ENCODE measurements at regions not wholly inside any gene's neighbourhood (a gene's known extent, or its start where the extent isn't known, plus 50 kb on each side); places are given as distances from the start of the nearest gene placed in this dataset.

GRCh38 chr16:73170612-73171038 is 122.7 kb upstream of the ZFHX3 start:
- H3K4me3 ChIP-seq (ENCODE audit: low read length in 3 of 3): peak overlapping the region in 1 of 3 donors; percentile 35
- peaks cover 13 to 21% (median 21%) of the 10 kb centered on the region in 3 donors for H3K4me1 ChIP-seq (ENCODE audit: control insufficient read depth in 3 of 3, insufficient read depth in 3 of 3, low read length in 3 of 3)
- H3K9me3 ChIP-seq (ENCODE audit: control insufficient read depth in 3 of 3, low read length in 3 of 3): no peaks in the 10 kb centered on the region
- no peaks in the 10 kb centered on the region for H3K36me3 ChIP-seq (ENCODE audit: control insufficient read depth in 3 of 3, insufficient read depth in 3 of 3, low read length in 3 of 3)
- no peak overlapping the region for H3K27ac ChIP-seq (ENCODE audit: low read depth, low read length)
- H3K27me3 ChIP-seq (ENCODE audit: control insufficient read depth in 3 of 3, insufficient read depth in 3 of 3, low read length in 3 of 3): no peaks in the 10 kb centered on the region
- no peak overlapping the region for H3K9ac ChIP-seq (ENCODE audit: low read depth in 1 of 3, low read length in 3 of 3)

GRCh38 chr16:73166947-73167550 is 119.1 kb upstream of the ZFHX3 start:
- Histone ChIP-seq H3K27me3 (ENCODE audit: control insufficient read depth in 3 of 3, insufficient read depth in 3 of 3, low read length in 3 of 3) (no peaks in the 10 kb centered on the region), H3K36me3 (ENCODE audit: control insufficient read depth in 3 of 3, insufficient read depth in 3 of 3, low read length in 3 of 3) (no peaks in the 10 kb centered on the region), H3K4me1 (ENCODE audit: control insufficient read depth in 3 of 3, insufficient read depth in 3 of 3, low read length in 3 of 3) (peaks cover 1 to 7% (median 5%) of the 10 kb centered on the region in 3 donors), H3K4me3 (ENCODE audit: low read length in 3 of 3) (peak overlapping the region in 1 of 3 donors; percentile 25), H3K9me3 (ENCODE audit: control insufficient read depth in 3 of 3, low read length in 3 of 3) (no peaks in the 10 kb centered on the region), H3K27ac (ENCODE audit: low read depth, low read length) (peak overlapping the region; percentile 2), H3K9ac (ENCODE audit: low read depth in 1 of 3, low read length in 3 of 3) (no peak overlapping the region)

- no peak overlapping the region for H3K9ac ChIP-seq (ENCODE audit: low read depth in 1 of 3, low read length in 3 of 3)
- H3K36me3 ChIP-seq (ENCODE audit: control insufficient read depth in 3 of 3, insufficient read depth in 3 of 3, low read length in 3 of 3): no peaks in the 10 kb centered on the region
- H3K4me1 ChIP-seq (ENCODE audit: control insufficient read depth in 3 of 3, insufficient read depth in 3 of 3, low read length in 3 of 3): peaks cover 0 to 7% (median 4%) of the 10 kb centered on the region in 3 donors
- H3K27ac ChIP-seq (ENCODE audit: low read depth, low read length): peak overlapping the region; percentile 2
- no peaks in the 10 kb centered on the region for H3K27me3 ChIP-seq (ENCODE audit: control insufficient read depth in 3 of 3, insufficient read depth in 3 of 3, low read length in 3 of 3)
- H3K4me3 ChIP-seq (ENCODE audit: low read length in 3 of 3): peak overlapping the region in 1 of 3 donors; percentile 25
- no peaks in the 10 kb centered on the region for H3K9me3 ChIP-seq (ENCODE audit: control insufficient read depth in 3 of 3, low read length in 3 of 3)
These were observed 118.5 kb upstream of the ZFHX3 start for GRCh38 chr16:73166441-73166851.

- Histone ChIP-seq H3K36me3 (ENCODE audit: control insufficient read depth in 3 of 3, insufficient read depth in 3 of 3, low read length in 3 of 3) (no peaks in the 10 kb centered on the region), H3K9ac (ENCODE audit: low read depth in 1 of 3, low read length in 3 of 3) (no peak overlapping the region), H3K9me3 (ENCODE audit: control insufficient read depth in 3 of 3, low read length in 3 of 3) (no peaks in the 10 kb centered on the region), H3K27ac (ENCODE audit: low read depth, low read length) (no peak overlapping the region), H3K4me3 (ENCODE audit: low read length in 3 of 3) (no peak overlapping the region), H3K27me3 (ENCODE audit: control insufficient read depth in 3 of 3, insufficient read depth in 3 of 3, low read length in 3 of 3) (no peaks in the 10 kb centered on the region), H3K4me1 (ENCODE audit: control insufficient read depth in 3 of 3, insufficient read depth in 3 of 3, low read length in 3 of 3) (peaks cover 0 to 4% (median 4%) of the 10 kb centered on the region in 3 donors)
These were observed 115.4 kb upstream of the ZFHX3 start for GRCh38 chr16:73163238-73163815.

GRCh38 chr16:73161977-73162376 is 114.0 kb upstream of the ZFHX3 start:
- Histone ChIP-seq H3K36me3 (ENCODE audit: control insufficient read depth in 3 of 3, insufficient read depth in 3 of 3, low read length in 3 of 3) (no peaks in the 10 kb centered on the region), H3K4me3 (ENCODE audit: low read length in 3 of 3) (no peak overlapping the region), H3K9me3 (ENCODE audit: control insufficient read depth in 3 of 3, low read length in 3 of 3) (no peaks in the 10 kb centered on the region), H3K27me3 (ENCODE audit: control insufficient read depth in 3 of 3, insufficient read depth in 3 of 3, low read length in 3 of 3) (no peaks in the 10 kb centered on the region), H3K9ac (ENCODE audit: low read depth in 1 of 3, low read length in 3 of 3) (no peak overlapping the region), H3K4me1 (ENCODE audit: control insufficient read depth in 3 of 3, insufficient read depth in 3 of 3, low read length in 3 of 3) (peaks cover 0 to 4% (median 0%) of the 10 kb centered on the region in 3 donors), H3K27ac (ENCODE audit: low read depth, low read length) (no peak overlapping the region)

GRCh38 chr16:73159296-73159695 is 111.4 kb upstream of the ZFHX3 start:
- Histone ChIP-seq H3K4me3 (ENCODE audit: low read length in 3 of 3) (no peak overlapping the region), H3K9me3 (ENCODE audit: control insufficient read depth in 3 of 3, low read length in 3 of 3) (no peaks in the 10 kb centered on the region), H3K9ac (ENCODE audit: low read depth in 1 of 3, low read length in 3 of 3) (no peak overlapping the region), H3K4me1 (ENCODE audit: control insufficient read depth in 3 of 3, insufficient read depth in 3 of 3, low read length in 3 of 3) (no peaks in the 10 kb centered on the region), H3K27me3 (ENCODE audit: control insufficient read depth in 3 of 3, insufficient read depth in 3 of 3, low read length in 3 of 3) (no peaks in the 10 kb centered on the region), H3K36me3 (ENCODE audit: control insufficient read depth in 3 of 3, insufficient read depth in 3 of 3, low read length in 3 of 3) (no peaks in the 10 kb centered on the region), H3K27ac (ENCODE audit: low read depth, low read length) (no peak overlapping the region)

GRCh38 chr16:73157861-73158260 is 109.9 kb upstream of the ZFHX3 start:
- H3K4me1 ChIP-seq (ENCODE audit: control insufficient read depth in 3 of 3, insufficient read depth in 3 of 3, low read length in 3 of 3): no peaks in the 10 kb centered on the region
- H3K27ac ChIP-seq (ENCODE audit: low read depth, low read length): peak overlapping the region; percentile 39
- H3K4me3 ChIP-seq (ENCODE audit: low read length in 3 of 3): no peak overlapping the region
- H3K9ac ChIP-seq (ENCODE audit: low read depth in 1 of 3, low read length in 3 of 3): no peak overlapping the region
- H3K36me3 ChIP-seq (ENCODE audit: control insufficient read depth in 3 of 3, insufficient read depth in 3 of 3, low read length in 3 of 3): no peaks in the 10 kb centered on the region
- no peaks in the 10 kb centered on the region for H3K27me3 ChIP-seq (ENCODE audit: control insufficient read depth in 3 of 3, insufficient read depth in 3 of 3, low read length in 3 of 3)
- no peaks in the 10 kb centered on the region for H3K9me3 ChIP-seq (ENCODE audit: control insufficient read depth in 3 of 3, low read length in 3 of 3)

- H3K9ac ChIP-seq (ENCODE audit: low read depth in 1 of 3, low read length in 3 of 3): no peak overlapping the region
- no peaks in the 10 kb centered on the region for H3K4me1 ChIP-seq (ENCODE audit: control insufficient read depth in 3 of 3, insufficient read depth in 3 of 3, low read length in 3 of 3)
- peak overlapping the region; percentile 42 for H3K27ac ChIP-seq (ENCODE audit: low read depth, low read length)
These were observed 106.3 kb upstream of the ZFHX3 start for GRCh38 chr16:73154063-73154870.

GRCh38 chr16:73152386-73153125 is 104.6 kb upstream of the ZFHX3 start:
- Histone ChIP-seq H3K9ac (ENCODE audit: low read depth in 1 of 3, low read length in 3 of 3) (no peak overlapping the region), H3K27me3 (ENCODE audit: control insufficient read depth in 3 of 3, insufficient read depth in 3 of 3, low read length in 3 of 3) (no peaks in the 10 kb centered on the region), H3K9me3 (ENCODE audit: control insufficient read depth in 3 of 3, low read length in 3 of 3) (no peaks in the 10 kb centered on the region), H3K4me3 (ENCODE audit: low read length in 3 of 3) (no peak overlapping the region), H3K36me3 (ENCODE audit: control insufficient read depth in 3 of 3, insufficient read depth in 3 of 3, low read length in 3 of 3) (no peaks in the 10 kb centered on the region), H3K27ac (ENCODE audit: low read depth, low read length) (peak overlapping the region; percentile 11), H3K4me1 (ENCODE audit: control insufficient read depth in 3 of 3, insufficient read depth in 3 of 3, low read length in 3 of 3) (no peaks in the 10 kb centered on the region)

More at GRCh38 chr16:73154063-73154870, 106.3 kb upstream of the ZFHX3 start:
- Histone ChIP-seq H3K27me3 (ENCODE audit: control insufficient read depth in 3 of 3, insufficient read depth in 3 of 3, low read length in 3 of 3) (no peaks in the 10 kb centered on the region), H3K36me3 (ENCODE audit: control insufficient read depth in 3 of 3, insufficient read depth in 3 of 3, low read length in 3 of 3) (no peaks in the 10 kb centered on the region), H3K9me3 (ENCODE audit: control insufficient read depth in 3 of 3, low read length in 3 of 3) (no peaks in the 10 kb centered on the region), H3K4me3 (ENCODE audit: low read length in 3 of 3) (no peak overlapping the region)

Measured in skeletal muscle tissue (tissue), 3 donors.